ENCODE measurements at regions not wholly inside any gene's neighbourhood (a gene's known extent, or its start where the extent isn't known, plus 50 kb on each side); places are given as distances from the start of the nearest gene placed in this dataset.
"Not testable (repeated sequence)": the region's sequence is repeated elsewhere in the genome, so short reads cannot be mapped to it uniquely, and the experiment has no call there.

DNA sequence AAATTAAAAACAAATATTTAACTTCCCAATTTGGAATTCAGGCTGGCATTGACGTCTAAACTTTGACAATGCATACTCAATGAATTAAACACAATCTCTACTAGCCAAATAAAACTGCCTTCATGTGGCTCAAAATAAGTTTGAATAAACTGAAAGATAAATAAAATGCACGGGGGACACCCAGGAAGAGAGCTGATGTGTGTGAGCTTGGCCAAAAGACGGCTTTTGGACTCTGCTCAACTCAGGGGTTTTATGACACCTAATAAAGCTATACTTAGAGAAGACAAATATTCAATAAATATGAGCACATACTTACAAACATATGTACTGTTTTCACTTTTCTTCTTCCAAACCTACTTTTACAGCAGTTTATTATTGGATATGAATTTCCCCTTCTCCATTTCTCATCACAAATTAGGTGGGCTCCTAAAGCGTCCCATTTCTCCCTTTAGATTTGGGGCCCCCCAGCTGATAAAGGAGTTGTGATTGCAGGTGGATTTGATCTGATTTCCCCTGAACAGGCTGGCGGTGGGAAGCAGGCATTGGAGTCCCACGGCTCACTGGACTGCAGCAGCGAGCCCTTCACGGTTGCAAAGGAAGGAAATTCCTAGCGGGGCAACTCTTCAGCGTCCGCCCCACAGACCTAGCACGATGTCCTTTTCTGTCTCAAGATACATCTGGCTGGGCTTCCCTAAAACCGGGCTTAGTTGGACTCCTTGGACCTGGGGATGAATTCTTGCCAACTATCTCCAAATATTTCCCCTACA lies 79.6 kb downstream of the INSIG1 start:
- FAIRE-seq = no peak

DNA sequence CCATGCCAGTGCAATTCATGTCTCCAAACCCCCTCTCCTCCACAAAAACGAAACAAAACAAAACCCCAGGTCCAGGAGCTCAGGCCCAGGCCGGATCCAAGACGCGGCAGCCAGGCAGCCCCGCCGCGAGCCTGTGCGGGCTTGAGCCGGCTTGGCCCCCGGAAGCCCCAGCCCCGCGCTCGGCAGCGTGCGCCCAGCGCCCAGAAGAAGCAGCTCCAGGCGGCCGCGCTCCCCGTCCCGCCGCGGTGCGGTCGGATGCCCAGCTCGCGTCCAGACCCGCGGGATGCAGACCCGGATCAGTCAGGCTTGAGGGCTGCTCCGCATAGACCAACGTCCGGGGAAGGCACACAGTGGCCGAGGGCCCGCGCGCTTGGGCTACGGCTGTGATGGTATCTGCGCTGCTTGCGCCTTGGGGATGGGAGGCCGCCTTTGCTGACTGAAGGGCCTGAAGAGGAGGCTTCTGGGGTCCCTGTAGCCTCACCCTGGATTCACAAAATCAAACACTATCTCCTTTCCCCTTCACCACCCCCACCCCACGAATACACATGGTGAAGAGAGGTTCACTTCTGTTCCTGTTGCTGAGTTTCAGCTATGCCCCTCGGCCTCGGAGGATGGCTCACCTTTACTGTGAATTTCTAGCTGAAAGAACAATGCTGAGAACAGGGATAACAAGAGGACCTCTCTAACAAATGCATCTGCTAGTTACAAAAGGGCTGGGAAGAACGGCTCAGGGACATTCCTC lies 79.9 kb upstream of the EN2 start:
- FAIRE-seq (no peak), DNase-seq (ENCODE audit: extremely low spot score, insufficient read length, low read depth) (no peak)

More for the DNA sequence above, 79.6 kb downstream of the INSIG1 start:
- DNase-seq (ENCODE audit: extremely low spot score, insufficient read length, low read depth) = no peak

DNA sequence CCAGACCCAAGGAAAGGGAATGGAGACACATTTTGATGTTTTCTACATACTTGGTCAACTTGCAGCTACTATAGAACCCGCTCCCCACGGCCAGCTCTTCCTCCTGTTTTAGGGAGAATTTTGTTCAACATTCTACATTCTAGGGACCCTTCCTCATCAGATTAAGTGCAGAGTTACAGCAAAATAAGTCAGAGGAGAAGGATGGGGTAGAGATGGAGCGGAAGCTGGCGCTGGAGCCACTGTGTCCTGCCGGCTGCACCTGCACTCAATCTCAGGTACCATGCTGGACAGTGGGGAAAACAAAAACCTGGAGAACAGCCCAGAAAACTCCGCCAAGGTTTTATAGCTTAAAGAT lies 79.4 kb upstream of the EN2 start:
- no peak for DNase-seq (ENCODE audit: extremely low spot score, insufficient read length, low read depth)
- FAIRE-seq = no peak

DNA sequence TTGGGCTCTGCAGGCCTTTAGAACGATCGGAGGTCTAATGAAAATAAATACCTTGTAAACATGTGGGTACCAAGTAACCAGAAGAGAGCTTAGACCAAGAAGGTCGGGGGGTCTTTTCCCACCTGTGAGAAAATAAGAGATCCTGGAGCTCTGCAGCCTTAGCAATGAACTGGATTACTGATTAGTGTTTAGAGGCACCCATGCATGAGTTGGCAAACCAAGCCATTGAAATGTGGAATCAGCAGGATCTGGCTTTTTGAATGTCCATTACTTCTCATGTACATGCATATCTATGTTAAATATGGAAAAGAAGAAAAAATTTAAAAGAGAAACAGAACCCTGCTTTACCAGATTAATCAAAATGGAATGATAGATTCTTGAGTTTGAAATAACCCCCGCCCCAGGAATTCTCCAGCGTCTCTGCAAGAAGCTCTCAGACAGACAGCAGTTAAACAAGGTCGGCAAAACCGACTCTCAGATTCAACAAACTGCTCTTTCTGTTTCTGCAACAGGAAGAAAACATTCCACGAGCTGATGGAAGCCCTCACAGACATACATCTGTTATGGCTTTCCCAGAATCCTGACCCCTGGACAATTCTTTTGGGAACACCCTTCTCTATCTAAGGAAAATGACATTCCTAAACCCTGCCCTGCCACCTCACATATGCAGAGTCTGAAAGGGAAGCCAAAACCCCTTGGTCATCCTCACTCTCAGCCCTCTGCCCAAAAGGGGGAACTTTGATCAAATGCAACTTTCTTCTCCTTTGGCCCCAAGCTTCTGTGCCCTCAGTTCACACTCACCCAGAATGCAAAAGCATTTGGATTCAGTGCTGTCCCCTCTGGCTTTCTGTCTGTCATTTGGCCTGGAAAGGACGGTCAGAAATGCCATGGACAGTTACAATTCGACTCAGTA lies 78.7 kb upstream of the EN2 start:
- DNase-seq (ENCODE audit: extremely low spot score, insufficient read length, low read depth) = no peak

DNA sequence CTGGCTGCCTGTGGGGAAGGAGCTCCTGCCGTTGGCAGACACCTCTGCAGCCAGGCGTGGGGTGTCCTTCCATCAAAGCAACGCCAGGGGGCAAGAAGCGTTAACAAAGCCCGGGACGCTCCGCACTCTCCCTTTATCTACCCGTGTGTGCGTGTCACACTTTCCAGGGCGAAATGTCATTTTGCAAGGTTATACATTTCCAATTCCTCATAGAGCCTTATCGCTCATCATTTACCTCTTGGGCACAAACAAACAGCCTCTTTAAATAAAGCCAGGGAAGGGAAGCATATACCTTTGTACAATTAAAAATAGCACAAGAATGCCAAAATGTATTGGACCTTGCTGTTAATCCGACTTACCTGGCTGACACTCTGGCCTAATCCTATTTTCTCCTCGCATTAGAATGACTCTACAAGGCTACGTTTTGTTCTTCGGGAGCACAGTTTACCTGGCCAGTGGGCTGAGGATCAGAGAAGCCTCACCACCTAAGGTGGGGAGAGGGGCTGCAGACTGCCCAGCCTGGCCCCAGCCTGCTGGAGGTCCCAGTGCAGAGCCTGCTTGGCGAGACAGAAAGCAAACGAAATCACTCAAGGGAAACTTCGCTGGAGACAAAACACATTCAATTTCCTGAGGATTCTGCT lies 77.6 kb upstream of the EN2 start:
- DNase-seq (ENCODE audit: extremely low spot score, insufficient read length, low read depth) = peak; percentile 68
- FAIRE-seq = peak; percentile 67

More for the DNA sequence above, 78.7 kb upstream of the EN2 start:
- FAIRE-seq = no peak

DNA sequence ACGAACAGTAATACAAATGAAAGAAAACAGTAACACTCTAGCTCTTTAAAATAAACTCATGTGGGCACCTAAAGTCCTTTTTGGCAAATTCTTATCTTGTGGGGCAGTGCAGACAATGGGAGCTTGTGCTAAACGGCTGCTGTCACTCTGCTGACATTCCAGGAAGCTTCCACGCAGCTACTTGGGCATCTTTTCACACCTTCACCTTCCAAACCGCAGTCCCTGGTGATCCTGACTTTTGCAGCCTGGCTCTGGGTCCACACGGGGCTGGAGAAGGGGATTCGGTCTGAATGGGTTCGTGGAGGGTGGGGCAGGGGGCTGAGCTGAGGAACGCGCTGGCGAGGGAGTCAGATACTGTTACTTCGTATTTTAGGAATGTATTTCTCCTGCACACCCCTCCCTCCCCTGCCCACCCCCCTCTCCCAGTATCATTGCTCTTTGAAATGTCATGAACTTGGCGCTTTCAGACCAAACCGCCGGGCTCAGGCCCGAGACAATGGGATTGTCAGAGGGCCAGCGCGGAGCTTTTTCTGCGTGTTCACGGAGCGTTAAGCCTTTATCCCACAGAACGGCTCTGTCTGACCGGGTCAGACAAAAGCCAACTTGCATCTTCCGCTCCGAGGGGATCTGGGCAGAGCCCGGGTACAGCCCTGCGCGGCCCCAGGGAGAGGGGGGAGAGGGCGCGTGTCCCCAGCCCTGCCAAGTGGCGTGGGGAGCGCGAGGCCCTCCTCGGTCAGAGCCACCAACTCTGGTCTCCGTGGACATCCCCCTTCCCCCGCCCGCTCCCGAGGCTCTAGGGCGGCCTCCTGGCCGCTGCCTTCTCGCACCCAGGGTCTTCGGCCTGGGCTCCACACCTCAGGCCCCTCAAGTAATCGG lies 76.7 kb upstream of the EN2 start:
- DNase-seq (ENCODE audit: extremely low spot score, insufficient read length, low read depth) (no peak), FAIRE-seq (no peak)

DNA sequence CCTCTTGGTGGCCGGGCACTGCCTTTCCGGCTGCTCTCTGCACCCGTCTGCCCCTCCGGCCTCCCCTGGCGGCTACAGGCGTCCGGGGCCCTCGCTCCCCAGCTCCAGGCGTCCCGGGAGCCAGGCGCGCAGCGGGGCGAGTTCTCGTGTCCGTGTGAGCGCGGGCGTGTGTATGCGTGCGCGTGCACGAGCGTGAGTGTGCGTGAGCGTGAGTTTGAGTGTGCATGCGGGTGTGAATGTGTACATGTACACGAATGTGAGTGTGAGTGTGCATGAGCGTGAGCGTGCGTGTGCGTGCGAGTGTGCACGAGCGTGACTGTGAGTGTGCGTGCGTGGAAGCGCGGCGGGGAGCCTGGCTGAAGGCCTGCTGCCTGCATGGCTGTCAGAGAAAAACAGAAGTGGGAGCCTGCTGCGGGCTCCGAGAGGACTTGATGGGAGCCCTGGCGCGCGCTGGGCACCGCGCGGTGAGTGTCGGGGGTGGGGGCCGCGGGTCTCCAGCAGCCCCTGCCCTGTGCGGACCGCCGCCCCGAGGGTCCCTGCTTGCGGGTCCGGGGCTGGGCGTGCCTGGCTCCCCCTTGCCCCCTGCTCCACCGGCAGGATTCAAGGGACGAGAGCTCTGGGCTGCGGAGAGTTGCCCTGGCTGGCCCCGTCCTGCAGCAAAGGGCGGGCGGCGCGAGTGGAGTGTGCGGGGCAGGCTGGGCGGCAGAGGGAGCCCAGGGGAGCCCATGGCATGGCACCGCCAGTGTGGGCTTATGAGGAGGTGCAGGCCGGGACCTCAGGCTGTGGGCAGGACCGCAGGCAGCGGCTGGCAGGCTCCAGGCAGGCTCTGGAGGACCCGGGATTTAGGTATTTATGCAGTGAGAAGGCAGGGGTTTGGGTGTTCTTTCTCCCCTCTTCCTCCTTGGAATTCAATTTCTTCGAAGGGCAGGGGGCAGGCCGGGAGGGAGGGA lies 75.8 kb upstream of the EN2 start:
- no peak for DNase-seq (ENCODE audit: extremely low spot score, insufficient read length, low read depth)

DNA sequence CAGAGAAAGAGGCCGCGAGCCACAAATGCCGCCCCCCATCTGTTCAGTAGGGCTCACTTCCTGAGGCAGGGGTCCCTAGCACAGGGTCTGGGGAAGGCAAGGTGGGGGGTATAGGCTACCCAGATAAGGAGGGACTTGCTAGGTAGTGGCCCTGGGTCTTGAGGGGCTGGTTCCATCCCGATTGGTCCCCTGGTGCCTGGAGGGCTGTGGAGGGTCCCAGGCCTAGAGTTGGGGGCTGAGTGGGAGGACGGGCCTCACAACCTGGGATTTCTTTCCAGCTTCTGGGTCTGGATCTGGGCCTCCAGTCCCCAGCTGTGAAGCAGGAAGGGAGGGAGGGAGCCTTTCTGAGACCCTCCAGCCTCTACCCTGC lies 75.1 kb upstream of the EN2 start:
- FAIRE-seq (no peak), DNase-seq (ENCODE audit: extremely low spot score, insufficient read length, low read depth) (no peak)

More for the DNA sequence above, 75.8 kb upstream of the EN2 start:
- FAIRE-seq = no peak

DNA sequence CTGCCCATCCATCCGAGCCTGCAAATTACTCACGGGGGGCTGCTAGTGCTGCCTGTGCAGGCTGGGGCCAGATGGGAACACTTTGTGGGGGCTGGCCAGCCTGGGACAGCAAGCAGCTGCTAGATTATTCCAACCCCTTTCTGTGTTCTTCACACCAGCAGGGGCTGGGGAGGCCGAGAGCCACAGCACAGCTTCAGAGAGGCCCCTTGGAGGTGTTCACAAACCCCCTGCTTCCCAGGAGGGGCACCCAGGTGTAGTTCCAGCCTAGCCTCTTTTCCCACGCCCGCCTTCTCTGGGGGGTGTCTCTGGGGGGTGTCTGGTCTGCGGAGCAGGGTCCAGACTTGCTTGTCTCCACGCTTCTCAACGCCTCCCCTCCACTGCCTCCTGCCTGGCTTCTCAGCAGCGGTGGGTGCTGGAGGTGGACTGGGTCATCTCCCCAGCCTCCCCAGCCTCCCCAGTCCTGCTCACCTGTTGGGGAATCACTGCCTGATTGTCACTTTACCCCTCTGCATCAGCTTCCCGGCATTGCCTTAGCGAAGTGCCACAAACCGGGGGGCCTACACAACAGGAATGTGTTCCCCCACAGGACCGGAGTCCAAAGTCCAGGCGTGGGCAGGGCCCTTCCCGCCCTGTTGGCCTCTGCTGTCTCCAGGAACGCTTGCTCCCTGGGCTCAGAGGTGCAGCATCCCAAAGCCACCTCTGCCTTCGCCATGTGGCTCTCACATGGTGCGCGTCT lies 74.0 kb upstream of the EN2 start:
- FAIRE-seq (no peak), DNase-seq (ENCODE audit: extremely low spot score, insufficient read length, low read depth) (no peak)

DNA sequence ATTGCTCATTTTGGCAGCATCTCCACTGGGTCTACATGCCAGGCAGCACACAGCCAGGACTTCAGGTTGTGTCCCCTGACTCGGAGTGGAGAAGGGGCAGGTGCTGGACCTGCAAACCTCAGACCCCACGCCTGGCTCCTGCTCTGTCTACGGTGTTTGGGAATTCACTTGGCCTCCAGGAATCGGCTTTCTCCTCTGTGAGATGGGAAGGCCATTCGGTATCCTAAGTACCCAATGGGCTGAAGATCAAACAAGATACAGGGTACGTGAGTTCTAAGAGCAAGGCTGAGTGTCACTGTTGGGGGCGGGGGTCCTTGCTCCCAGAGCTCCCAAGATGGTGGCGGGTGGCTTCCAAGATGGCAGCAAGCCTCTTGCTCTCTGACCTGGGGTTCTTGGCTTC lies 73.2 kb upstream of the EN2 start:
- no peak for DNase-seq (ENCODE audit: extremely low spot score, insufficient read length, low read depth)
- no peak for FAIRE-seq

DNA sequence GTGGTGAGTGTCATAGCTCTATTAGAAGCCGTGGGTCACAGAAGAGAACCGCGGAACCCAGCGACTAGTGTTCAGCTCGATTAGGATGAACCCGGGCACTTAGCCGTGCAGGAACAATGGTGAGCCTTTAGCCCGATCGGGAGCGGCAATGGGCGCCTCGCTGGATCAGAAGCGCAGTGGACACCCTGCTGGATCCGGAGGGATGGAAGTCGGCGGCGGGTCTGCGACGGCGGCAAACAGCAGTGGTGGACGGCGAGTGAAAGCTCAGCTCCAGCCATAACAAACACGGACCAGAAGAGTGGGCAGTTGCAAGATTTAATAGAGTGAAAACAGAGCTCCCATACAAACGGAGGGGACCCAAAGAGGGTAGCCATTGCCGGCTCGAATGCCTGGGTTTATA lies 72.7 kb upstream of the EN2 start:
- FAIRE-seq; DNase-seq (ENCODE audit: extremely low spot score, insufficient read length, low read depth): not testable (repeated sequence)

DNA sequence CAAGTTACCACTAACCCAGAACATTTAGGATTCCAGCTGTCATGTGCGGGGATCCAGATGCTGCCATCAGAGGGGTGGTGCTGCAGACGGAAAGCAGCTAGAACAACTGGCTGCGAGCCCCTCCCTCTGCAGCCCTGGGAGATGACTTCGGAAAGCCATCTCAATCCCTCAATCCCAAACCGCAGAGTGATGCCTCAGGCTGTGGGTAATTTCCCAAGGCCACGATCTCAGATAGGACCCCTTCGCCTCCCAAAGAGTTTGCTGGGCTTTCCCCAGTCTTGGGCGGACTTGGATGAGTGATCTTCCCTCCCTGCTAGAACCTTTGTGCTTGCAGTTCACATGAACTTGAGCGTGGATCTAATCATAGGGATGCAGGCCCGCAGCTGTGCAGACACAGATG lies 71.3 kb upstream of the EN2 start:
- no peak for FAIRE-seq
- no peak for DNase-seq (ENCODE audit: extremely low spot score, insufficient read length, low read depth)

DNA sequence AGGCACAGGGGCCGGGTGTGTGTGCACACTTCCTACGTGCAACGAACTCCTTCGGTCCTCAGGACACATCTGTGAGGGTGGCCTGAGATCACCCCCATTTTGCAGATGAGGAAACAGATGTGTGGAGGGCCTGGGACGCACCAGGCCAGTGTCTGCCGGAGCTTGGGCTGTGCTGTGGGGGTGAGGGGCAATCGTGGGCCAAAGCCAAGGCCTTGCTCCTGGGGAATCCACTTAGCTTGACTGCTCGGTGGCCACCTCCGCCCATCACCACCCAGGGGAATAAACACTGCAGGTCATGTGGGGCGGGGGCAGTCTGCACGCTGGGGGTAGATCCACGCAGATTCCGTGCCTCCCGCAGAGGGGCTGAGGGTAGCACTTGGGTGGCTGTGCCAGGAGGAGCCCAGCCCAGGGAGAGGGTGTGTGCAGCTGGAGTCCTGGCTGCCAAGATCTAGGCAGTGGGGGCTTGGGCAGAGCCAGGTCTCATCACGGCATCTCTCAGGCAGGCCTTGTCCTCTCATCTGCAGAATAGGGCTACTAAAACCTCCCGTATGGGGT lies 70.8 kb upstream of the EN2 start:
- DNase-seq (ENCODE audit: extremely low spot score, insufficient read length, low read depth) (no peak), FAIRE-seq (no peak)

DNA sequence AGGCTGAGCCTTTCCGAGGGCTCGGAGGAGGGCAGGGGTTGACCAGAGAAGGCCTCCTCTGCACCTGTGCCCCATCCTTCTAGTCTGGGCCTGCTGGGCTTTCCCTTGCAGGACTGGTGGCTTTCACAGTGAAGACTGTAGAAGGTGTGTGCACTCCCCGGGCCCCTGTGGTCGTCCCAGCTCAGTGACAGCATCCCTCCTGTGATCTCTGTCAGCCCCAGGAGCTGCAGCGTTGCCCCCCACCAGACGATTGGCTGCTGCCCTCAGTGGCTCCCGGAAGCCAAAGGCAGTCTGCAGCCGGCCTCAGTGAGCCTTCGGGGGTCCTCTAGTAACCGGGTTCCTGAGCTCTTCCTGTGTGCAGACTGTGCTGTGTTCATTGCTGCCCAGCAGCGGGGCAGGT lies 69.4 kb upstream of the EN2 start:
- FAIRE-seq (no peak), DNase-seq (ENCODE audit: extremely low spot score, insufficient read length, low read depth) (no peak)

DNA sequence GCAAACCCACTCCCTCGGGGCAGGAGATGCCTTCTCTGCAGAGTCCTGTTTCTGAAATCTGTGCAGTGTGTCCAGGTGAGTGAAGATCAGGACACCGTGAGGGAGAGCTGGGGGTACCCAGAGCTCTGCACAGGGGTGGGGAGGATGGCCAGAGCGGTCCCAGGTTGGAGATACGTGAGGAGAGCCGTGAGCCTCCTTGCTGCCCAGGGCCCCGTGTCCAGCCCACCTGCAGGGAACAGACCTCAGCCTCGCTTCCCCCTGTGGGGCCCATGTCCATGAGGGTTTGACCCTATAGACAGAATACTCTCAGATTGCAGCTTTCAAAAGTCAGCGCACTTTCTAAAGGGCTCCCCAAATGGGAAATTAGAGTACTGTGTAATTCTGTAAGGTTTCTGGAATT lies 66.5 kb upstream of the EN2 start:
- FAIRE-seq (no peak), DNase-seq (ENCODE audit: extremely low spot score, insufficient read length, low read depth) (no peak)

DNA sequence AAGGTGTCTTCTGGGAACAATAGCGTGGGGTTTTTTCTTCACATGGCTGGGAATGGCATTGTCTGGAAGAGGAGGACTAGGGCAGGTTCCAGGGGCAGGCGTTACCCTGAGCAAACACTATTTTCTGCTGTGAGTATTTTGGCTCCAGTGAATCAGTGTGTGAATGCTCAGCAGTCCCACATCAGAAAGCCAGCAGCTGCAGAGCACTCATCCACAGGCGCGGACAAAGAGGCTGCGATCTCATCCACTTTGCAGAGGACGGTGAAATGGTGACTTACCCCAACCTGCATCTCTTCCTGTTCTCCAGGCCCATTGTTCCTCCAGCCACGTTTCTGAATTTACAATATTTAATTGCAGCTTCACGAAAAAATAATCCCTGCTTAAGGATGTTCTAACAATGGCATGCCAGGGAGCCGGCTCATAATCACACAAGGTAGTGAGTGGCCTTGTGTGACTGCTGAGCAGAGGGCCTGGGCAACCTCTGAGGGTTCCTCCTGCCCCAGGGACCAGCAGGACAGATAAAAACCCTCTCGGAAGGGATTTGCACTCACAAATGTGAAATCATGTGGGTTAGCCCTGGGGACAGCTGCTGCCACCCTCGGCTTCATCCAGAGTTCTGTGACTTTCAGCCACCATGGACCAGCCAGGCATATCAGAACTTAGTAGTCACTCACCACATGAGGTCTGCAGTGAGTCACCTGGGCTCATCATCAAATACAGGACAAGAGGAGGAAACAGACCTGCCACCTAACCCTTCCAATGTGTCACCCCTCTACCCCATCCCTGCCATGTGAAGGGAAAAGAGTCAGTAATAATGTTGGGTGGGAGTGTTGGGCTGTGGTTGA lies 65.0 kb upstream of the EN2 start:
- DNase-seq (ENCODE audit: extremely low spot score, insufficient read length, low read depth) = no peak

More for the DNA sequence above, 65.0 kb upstream of the EN2 start:
- no peak for FAIRE-seq
